Spleen (tissue), 11 donors: ENCODE measurements at regions not wholly inside any gene's neighbourhood (a gene's known extent, or its start where the extent isn't known, plus 50 kb on each side); places are given as distances from the start of the nearest gene placed in this dataset.
"Not testable (repeated sequence)": the region's sequence is repeated elsewhere in the genome, so short reads cannot be mapped to it uniquely, and the experiment has no call there.

Experiments used
- DNase-seq: peaks from one replicate; pipeline ENCODE4 v3.0.0-alpha.2; 2020
- H3K27ac ChIP-seq, 8 donors: fragments of 200-600 bp; sonication (generic) in 7 of 8; 1 replicate in 4 of 8; 2 replicates in 4 of 8; pipeline versions ENCODE4 v1.5.0 to v1.8.0; 2016 to 2021; ENCODE audit warnings: inconsistent platforms in 4 of 8, mild to moderate bottlenecking in 4 of 8, moderate library complexity in 1 of 8
- H3K27me3 ChIP-seq, 7 donors: fragments of 200-600 bp; sonication (generic) in 6 of 7; replicated peaks in 1 of 7; 1 replicate in 4 of 7; 2 replicates in 3 of 7; pipeline versions ENCODE4 v1.5.0 to v1.8.0; 2016 to 2021; ENCODE audit warnings: inconsistent platforms in 3 of 7, mild to moderate bottlenecking in 1 of 7
- H3K36me3 ChIP-seq, 6 donors: fragments of 200-600 bp; sonication (generic) in 5 of 6; 1 replicate in 4 of 6; 2 replicates in 2 of 6; pipeline versions ENCODE4 v1.5.0 to v1.8.0; 2016 to 2021; ENCODE audit warnings: inconsistent platforms in 2 of 6
- H3K4me1 ChIP-seq, 6 donors: fragments of 200-600 bp; sonication (generic) in 5 of 6; 1 replicate in 3 of 6; 2 replicates in 3 of 6; pipeline versions ENCODE4 v1.5.0 to v1.8.0; 2016 to 2021; ENCODE audit warnings: inconsistent platforms in 3 of 6
- H3K4me3 ChIP-seq, 8 donors: fragments of 200-600 bp; sonication (generic) in 7 of 8; 1 replicate in 4 of 8; 2 replicates in 4 of 8; pipeline versions ENCODE4 v1.5.0 to v1.8.0; 2016 to 2021; ENCODE audit warnings: inconsistent platforms in 4 of 8, mild to moderate bottlenecking in 4 of 8, moderate library complexity in 2 of 8
- H3K9me3 ChIP-seq, 8 donors: fragments of 200-600 bp; sonication (generic) in 7 of 8; 1 replicate in 4 of 8; 2 replicates in 4 of 8; pipeline versions ENCODE4 v1.5.0 to v1.8.0; 2016 to 2021; ENCODE audit warnings: inconsistent platforms in 4 of 8
- POLR2A ChIP-seq, 3 donors: fragments of 450-650 bp; IDR thresholded peaks; one replicate each; pipeline ENCODE4 v1.5.1; 2017; ENCODE audit warnings: antibody characterized with exemption in 3 of 3, mild to moderate bottlenecking in 1 of 3
- POLR2AphosphoS5 ChIP-seq, 3 donors: sonication (generic); formaldehyde crosslinking; IDR thresholded peaks; one replicate each; pipeline ENCODE4 v1.5.1; 2017; ENCODE audit warnings: antibody characterized with exemption in 3 of 3
- WGBS, 5 donors: extraction: QIAGEN DNeasy Blood & Tissue Kit in 3 of 5; methylation state at CpG; one replicate each; pipeline versions ENCODE4 v1.1.5 to v1.1.7; 2013 to 2018; 5-methylcytosine and 5-hydroxymethylcytosine counted together
- intact Hi-C: fragments of 100-400 bp; cut with DNase I; formaldehyde crosslinking; loops from one replicate; pipeline ENCODE4 v1.15.0; 2023; ENCODE audit warnings: low total_unique reads
- TF ChIP-seq, protein P1 (sequence below), 11 experiments: fragments of 200-600 bp in 7 of 11; fragments of 450-650 bp in 4 of 11; sonication (generic) in 4 of 11; IDR thresholded peaks in 8 of 11; conservative IDR thresholded peaks in 3 of 11; 1 replicate in 7 of 11; 2 replicates in 4 of 11; pipeline versions ENCODE4 v1.4.0 to v1.8.0; 2016 to 2021; ENCODE audit warnings: antibody characterized with exemption in 11 of 11, inconsistent platforms in 4 of 11, mild to moderate bottlenecking in 1 of 11
- donor health status: healthy with polysubstance abuse.
- donor health status: DM: no; HTN: no; CAD: no; lungs with moderate emphysema.
- donor health status: DM: no; HTN: no; CAD: no.
- donor health status: Bipolar disorder and iron deficiency.
- donor health status: healthy.
- donor health status: DM: no; HTN: no; CAD: no.
- donor health status: DM: yes; HTN: yes; CAD: no.

DNA sequence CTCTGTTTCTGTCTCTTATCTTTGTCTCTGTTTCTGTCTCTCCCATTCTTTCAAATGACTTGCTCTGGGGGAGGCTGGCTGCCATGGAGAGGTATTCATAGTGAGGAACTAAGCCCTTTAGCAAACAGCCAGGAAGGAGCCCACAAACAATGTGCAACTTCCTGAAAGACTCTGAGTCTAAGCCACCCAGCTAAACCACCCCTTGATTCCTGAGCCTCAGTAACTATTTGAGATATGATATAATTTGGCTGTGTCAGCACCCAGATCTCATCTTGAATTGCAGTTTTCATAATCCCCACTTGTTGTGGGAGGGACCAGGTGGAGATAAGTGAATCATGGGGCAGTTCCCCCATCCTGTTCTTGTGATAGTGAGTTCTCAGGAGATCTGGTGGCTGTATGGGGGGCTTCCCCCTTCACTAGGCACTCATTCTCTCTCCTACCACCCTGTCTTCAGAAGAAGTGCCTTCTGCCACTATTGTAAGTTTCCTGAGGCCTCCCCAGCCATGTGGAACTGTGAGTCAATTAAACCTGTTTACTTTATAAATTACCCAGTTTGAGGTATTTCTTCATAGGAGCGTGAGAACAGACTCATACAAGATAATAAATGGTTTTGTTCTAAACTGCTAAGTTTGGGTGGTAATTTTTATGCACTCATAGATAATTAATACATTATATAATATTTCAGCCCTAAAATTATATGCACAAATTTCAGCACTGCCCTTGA is 121.2 kb upstream of the FOXP2 start:
- intact Hi-C loops, result no loop called here
- Histone ChIP-seq H3K36me3 (no peaks in the 10 kb centered on the region), H3K27me3 (no peaks in the 10 kb centered on the region), H3K27ac (no peak overlapping the region), H3K4me1 (no peaks in the 10 kb centered on the region), H3K4me3 (no peak overlapping the region), H3K9me3 (no peaks in the 10 kb centered on the region)
- TF ChIP-seq POLR2A (IDR thresholded peaks at IDR 0.05), result no peak
- TF ChIP-seq, protein P1, sequence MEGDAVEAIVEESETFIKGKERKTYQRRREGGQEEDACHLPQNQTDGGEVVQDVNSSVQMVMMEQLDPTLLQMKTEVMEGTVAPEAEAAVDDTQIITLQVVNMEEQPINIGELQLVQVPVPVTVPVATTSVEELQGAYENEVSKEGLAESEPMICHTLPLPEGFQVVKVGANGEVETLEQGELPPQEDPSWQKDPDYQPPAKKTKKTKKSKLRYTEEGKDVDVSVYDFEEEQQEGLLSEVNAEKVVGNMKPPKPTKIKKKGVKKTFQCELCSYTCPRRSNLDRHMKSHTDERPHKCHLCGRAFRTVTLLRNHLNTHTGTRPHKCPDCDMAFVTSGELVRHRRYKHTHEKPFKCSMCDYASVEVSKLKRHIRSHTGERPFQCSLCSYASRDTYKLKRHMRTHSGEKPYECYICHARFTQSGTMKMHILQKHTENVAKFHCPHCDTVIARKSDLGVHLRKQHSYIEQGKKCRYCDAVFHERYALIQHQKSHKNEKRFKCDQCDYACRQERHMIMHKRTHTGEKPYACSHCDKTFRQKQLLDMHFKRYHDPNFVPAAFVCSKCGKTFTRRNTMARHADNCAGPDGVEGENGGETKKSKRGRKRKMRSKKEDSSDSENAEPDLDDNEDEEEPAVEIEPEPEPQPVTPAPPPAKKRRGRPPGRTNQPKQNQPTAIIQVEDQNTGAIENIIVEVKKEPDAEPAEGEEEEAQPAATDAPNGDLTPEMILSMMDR (IDR thresholded peaks at IDR 0.05 in 8 of 11, conservative IDR thresholded peaks at IDR 0.05 in 3 of 11), result no peak
- no peak for TF ChIP-seq POLR2AphosphoS5 (IDR thresholded peaks at IDR 0.05)
- WGBS, 5 donors, result 45 to 86% (median 66%) methylated on average over 1 of the region's 1 CpG
- DNase-seq, result no peak

DNA sequence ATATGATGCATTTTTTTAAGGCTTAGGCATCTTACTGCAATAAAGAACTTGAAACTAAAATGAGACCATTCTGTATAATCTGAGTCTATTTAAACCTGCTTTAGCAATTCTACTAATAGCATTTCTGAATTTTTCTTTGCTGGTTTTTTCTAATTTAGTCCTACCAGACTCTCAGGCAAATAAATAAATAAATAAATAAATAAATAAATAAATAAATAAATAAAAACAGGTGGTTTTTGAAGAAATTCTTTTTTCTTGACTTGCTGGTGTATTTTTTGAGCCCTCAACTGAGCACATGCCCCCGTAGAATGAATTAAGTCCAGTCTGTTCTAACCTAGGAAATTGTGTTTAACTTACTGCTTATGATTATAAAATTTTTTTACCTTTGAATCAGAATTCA is 134.7 kb upstream of the FOXP2 start:
- DNase-seq, result no peak
- TF ChIP-seq POLR2A (IDR thresholded peaks at IDR 0.05) (no peak), POLR2AphosphoS5 (IDR thresholded peaks at IDR 0.05) (no peak)
- TF ChIP-seq, protein P1 (IDR thresholded peaks at IDR 0.05 in 8 of 11, conservative IDR thresholded peaks at IDR 0.05 in 3 of 11), result no peak
- Histone ChIP-seq H3K9me3 (no peaks in the 10 kb centered on the region), H3K27ac (no peak overlapping the region), H3K36me3 (no peaks in the 10 kb centered on the region), H3K4me3 (no peak overlapping the region), H3K27me3 (peaks cover 0 to 6% (median 0%) of the 10 kb centered on the region in 7 donors), H3K4me1 (no peaks in the 10 kb centered on the region)
- WGBS, 5 donors, result 77 to 93% (median 88%) methylated on average over 1 of the region's 1 CpG
- intact Hi-C loops, result no loop called here

DNA sequence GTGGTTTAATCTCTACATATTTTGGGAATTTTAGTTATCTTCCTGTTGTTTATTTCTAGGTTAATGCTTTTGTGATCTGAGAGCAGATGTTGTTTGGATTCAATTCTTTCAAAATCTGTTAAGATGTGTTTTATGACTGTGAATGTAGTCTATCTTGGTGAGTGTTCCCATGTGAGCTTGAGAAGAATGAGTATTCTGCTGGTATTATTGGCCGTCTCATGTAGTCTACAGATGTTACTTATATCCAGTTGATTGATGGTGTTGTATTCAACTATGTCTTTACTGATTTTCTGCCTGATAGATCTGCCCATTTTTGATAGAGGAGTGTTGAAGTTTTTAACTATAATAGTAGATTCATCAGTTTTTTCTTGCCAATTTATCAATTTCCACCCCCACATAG is 141.4 kb upstream of the FOXP2 start:
- Histone ChIP-seq H3K9me3 (no peaks in the 10 kb centered on the region), H3K4me3 (no peak overlapping the region), H3K36me3 (no peaks in the 10 kb centered on the region), H3K27ac (no peak overlapping the region), H3K4me1 (no peaks in the 10 kb centered on the region), H3K27me3 (peaks cover 0 to 6% (median 0%) of the 10 kb centered on the region in 7 donors)
- no peak for DNase-seq
- intact Hi-C loops, result no loop called here
- TF ChIP-seq, protein P1 (IDR thresholded peaks at IDR 0.05 in 8 of 11, conservative IDR thresholded peaks at IDR 0.05 in 3 of 11), result no peak
- TF ChIP-seq POLR2A (IDR thresholded peaks at IDR 0.05), result no peak
- TF ChIP-seq POLR2AphosphoS5 (IDR thresholded peaks at IDR 0.05), result no peak
- WGBS, 5 donors, result 81 to 100% (median 85%) methylated on average over 1 of the region's 1 CpG

DNA sequence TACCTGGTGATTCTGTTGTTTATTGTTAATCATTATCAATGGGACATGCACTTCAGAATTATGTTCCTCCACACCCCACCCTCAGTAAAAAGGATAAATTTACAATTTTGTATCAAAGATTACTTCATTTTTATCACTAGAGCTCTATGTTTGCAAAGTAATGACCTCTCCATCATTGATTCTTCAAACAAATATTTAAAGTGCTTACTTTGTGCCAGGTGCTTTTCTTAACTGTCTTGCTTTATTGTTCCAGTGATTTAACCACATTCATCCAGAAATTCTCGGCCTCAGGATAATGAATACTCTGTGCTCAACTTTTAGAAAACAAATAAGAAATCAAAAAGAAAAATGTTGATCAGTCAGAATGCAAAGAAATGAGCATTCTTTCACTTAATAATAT is 144.9 kb upstream of the FOXP2 start:
- TF ChIP-seq POLR2AphosphoS5 (IDR thresholded peaks at IDR 0.05) (no peak), POLR2A (IDR thresholded peaks at IDR 0.05) (no peak)
- TF ChIP-seq, protein P1 (IDR thresholded peaks at IDR 0.05 in 8 of 11, conservative IDR thresholded peaks at IDR 0.05 in 3 of 11), result no peak

DNA sequence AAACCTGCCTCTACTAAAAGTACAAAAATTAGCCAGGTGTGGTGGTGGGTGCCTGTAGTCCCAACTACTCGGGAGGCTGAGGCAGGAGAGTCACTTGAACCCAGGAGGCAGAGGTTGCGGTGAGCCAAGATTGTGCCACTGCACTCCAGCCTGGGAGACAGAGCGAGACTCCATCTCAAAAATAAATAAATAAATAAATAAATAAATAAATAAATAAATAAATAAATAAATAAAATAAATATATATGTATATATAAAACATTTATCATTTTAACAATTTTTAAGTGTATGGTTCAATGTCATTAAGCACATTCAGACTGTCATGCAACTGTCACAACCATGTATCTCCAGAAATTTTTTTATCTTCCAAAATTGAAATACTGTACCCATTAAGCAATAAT is 147.1 kb upstream of the FOXP2 start:
- DNase-seq, H3K4me3 ChIP-seq, H3K36me3 ChIP-seq, H3K27ac ChIP-seq, intact Hi-C loops, H3K4me1 ChIP-seq, H3K9me3 ChIP-seq, H3K27me3 ChIP-seq: not testable (repeated sequence)
- WGBS, 5 donors, result 88 to 93% (median 91%) methylated on average over 3 of the region's 3 CpGs

More for the DNA sequence above, 144.9 kb upstream of the FOXP2 start:
- H3K27ac ChIP-seq, result no peak overlapping the region
- no peaks in the 10 kb centered on the region for H3K4me1 ChIP-seq
- H3K36me3 ChIP-seq, result no peaks in the 10 kb centered on the region
- no peaks in the 10 kb centered on the region for H3K27me3 ChIP-seq
- WGBS, 5 donors, result 59 to 73% (median 68%) methylated on average over 1 of the region's 1 CpG
- intact Hi-C loops, result no loop called here
- DNase-seq, result no peak
- H3K9me3 ChIP-seq, result peaks cover 0 to 4% (median 0%) of the 10 kb centered on the region in 8 donors
- no peak overlapping the region for H3K4me3 ChIP-seq
